GM12892 (cell line): ENCODE measurements at regions not wholly inside any gene's neighbourhood (a gene's known extent, or its start where the extent isn't known, plus 50 kb on each side); places are given as distances from the start of the nearest gene placed in this dataset.
A peak's percentile ranks its signal among the peaks of the same experiment; 100 is the strongest.

Experiments
- DNase-seq: peaks from one replicate; pipeline ENCODE4 v3.0.0; 2011; ENCODE audit not compliant: insufficient read length
- FAIRE-seq: peaks from 2 replicates; lab custom pipeline; 2011; peaks lifted over from hg19 to GRCh38; lab: Jason Lieb, UNC
- POLR2A ChIP-seq: IDR thresholded peaks from 2 replicates; pipeline ENCODE4 v1.6.1; 2011; ENCODE audit warnings: low read depth, low read length, control low read depth
- POLR2AphosphoS5 ChIP-seq: IDR thresholded peaks from 2 replicates; pipeline ENCODE4 v1.6.1; 2011; ENCODE audit warnings: low read depth, low read length, control low read depth
- TAF1 ChIP-seq: IDR thresholded peaks from 2 replicates; pipeline ENCODE4 v1.6.1; 2011; ENCODE audit warnings: low read depth, mild to moderate bottlenecking, control low read depth, low read length, borderline replicate concordance

DNA sequence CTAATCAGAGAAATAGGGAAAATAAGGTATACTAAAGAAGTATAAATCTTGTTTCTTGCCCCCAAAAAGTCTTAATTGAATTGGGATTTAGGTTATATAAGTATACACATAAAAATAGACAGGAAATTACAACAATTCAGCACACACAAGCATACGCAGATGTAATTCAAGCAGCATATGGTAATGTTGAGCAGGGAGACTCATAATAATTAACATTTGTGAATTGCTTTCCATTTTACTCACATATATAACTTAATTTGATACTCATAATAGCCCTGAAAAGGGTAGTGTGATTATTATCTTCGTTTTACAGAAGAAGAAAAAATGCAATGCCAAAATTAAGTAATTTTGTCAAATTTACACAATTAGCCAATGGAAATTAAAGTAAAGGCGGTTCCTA is 313.5 kb upstream of the ECI2 start:
- FAIRE-seq (no peak), DNase-seq (no peak)
- no peak for TF ChIP-seq TAF1
- no peak for TF ChIP-seq POLR2A
- no peak for TF ChIP-seq POLR2AphosphoS5

DNA sequence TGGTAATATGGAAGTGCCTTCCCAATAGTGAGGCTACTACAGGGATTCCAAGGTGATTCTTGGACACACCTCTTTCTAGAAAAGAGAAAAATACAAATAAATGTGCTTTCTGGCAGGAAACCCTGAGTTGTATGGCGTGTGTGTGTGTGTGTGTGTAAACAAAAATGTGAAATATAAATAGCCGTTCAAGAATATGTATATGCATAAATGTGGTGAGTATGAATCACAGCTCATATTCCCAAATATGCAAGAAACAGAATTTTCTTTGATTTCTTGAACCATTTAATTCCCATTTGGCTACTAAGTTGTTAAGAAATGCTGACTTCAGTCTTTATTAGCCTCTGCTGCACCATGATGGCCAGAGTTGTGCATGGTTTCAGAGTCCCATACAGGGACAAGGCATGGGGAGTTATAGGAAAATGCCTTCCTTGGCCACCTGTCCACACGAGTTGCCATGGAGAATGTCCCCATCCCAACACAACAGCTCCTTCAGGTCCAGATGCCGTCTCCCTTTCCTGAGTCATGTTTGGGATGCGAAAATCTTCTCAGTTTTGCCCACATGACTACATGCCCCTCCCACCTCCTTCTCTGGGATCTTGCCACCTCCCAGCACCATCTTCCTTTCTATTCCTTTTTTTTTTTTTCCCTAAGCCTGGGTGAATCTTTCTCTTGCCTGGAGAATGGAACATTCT is 312.4 kb upstream of the ECI2 start:
- TF ChIP-seq POLR2A (no peak), TAF1 (no peak), POLR2AphosphoS5 (no peak)
- FAIRE-seq = peak; percentile 33

DNA sequence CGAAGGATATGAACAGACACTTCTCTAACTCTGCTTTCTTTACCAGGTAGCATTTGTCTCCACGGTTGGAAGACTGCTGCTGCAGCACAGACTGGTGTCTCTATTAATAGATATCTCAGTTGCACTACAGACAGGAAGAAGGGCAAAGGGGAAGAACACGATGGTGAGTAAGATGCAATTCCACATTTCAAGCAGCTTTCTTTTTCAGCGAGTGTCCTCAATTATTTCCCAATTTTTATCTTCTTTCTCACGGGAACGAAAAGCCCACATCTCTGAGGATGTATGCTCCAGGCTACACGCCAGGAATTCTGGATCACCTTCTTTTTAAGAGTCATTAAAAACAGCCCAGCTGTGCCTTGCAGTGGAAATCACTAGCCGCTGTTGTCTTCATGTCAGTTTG is 311.6 kb upstream of the ECI2 start:
- no peak for TF ChIP-seq POLR2AphosphoS5
- TF ChIP-seq TAF1 = no peak
- TF ChIP-seq POLR2A = no peak
- DNase-seq = no peak

More for the DNA sequence above, 312.4 kb upstream of the ECI2 start:
- no peak for DNase-seq

DNA sequence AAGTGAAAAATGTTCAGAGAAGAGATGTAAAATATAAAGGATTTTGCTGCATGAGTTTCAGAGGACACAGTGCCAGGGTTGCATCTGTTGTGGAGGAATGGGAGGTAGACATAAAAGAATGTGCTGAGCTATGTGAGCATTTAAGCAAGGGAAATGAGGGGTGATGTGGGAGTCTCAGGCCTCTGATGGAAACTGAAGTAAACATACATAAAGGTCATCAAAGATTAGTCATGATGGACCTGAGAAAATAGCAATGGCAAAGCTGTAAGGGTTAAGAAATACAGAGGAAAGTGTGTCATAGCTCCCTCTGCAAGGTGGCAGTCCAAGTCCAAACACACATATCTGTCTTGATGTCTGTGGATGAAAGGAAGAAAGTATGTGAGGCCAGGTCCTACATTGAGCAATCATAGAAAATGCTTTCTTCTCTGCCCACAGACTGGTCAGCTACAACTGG is 306.6 kb upstream of the ECI2 start:
- no peak for FAIRE-seq
- no peak for DNase-seq
- no peak for TF ChIP-seq POLR2A
- no peak for TF ChIP-seq POLR2AphosphoS5

More for the DNA sequence above, 311.6 kb upstream of the ECI2 start:
- FAIRE-seq = peak; percentile 63

DNA sequence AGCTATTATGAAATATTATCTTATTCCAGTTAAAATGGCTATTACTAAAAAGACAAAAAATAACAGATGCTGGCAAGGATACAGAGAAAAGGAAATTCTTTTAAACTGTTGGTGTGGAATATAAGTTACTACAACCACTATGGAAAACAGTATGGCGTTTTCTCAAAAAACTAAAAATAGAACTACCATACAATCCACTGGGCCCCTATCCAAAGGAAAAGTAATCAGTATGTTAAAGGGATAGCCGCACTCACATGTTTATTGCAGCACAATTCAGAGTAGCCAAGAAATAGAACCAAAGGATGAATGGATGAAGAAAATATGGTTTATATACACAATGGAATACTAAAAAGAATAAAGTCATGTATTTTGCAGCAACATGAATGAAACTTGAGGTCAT is 303.8 kb upstream of the ECI2 start:
- no peak for TF ChIP-seq TAF1
- TF ChIP-seq POLR2AphosphoS5 = no peak
- TF ChIP-seq POLR2A = no peak
- no peak for DNase-seq
- no peak for FAIRE-seq

DNA sequence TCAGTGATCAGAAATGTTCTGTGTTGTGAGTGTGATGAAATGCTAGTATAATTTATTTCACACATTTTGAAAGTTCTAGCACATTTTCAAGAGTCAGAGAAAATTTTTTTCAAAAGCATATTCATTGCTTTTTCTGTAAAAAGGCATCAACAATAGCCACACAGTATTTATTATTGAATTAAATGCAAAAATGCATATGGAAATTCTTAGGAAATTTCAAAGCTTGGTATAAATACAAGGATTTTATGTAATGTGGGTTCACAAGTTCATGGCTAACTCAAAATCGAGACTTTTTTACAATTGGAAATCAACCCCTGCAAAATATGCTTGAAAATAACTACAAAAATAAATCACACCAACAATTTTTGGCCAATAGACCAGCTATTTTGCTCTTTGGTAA is 302.0 kb upstream of the ECI2 start:
- DNase-seq (no peak), FAIRE-seq (no peak)
- TF ChIP-seq POLR2A = no peak
- no peak for TF ChIP-seq TAF1
- TF ChIP-seq POLR2AphosphoS5 = no peak

DNA sequence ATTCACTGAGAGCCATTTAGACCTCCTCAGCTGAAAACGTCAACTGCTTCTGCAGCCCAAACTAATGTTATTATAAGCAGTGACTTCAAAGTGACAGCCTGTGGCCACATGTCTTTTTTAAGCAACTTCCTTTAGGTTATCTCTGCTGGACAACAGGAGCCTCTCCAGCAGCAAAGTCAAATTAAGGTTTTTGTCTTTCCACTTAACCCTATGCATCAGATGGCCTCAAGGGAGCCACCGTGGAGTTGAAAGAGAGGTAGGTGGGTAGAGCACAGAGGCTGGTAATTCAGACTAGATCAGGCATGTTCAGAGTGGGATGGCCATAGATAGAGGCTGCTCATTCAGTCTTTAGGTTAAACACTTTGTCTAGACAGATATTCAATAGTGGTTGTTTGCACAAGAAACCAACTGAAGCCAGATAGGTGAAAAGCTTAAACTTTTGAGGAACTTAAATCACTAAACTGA is 300.6 kb upstream of the ECI2 start:
- TF ChIP-seq TAF1 = no peak
- TF ChIP-seq POLR2A = no peak
- no peak for TF ChIP-seq POLR2AphosphoS5
- FAIRE-seq (no peak), DNase-seq (no peak)

DNA sequence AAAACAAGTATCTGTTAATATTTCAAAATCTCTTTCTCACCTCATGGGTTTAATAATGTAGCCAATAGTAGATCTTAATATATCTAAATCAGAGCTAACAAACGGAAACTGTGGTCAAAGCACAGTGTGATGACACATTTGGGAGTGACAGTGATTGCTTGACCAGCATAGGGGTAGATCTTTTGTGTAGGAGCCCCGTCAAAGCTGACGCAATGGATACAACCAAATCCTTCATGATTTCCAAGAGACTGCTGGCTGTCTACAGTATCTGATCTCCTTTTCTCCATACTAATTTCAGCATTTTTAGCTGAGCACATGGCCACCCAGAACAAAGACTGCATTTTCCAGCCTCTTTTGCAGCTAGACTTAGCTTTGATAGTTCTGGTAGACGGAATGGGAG is 299.3 kb upstream of the ECI2 start:
- TF ChIP-seq TAF1 = no peak
- TF ChIP-seq POLR2AphosphoS5 = no peak
- no peak for TF ChIP-seq POLR2A
- FAIRE-seq (no peak), DNase-seq (no peak)

DNA sequence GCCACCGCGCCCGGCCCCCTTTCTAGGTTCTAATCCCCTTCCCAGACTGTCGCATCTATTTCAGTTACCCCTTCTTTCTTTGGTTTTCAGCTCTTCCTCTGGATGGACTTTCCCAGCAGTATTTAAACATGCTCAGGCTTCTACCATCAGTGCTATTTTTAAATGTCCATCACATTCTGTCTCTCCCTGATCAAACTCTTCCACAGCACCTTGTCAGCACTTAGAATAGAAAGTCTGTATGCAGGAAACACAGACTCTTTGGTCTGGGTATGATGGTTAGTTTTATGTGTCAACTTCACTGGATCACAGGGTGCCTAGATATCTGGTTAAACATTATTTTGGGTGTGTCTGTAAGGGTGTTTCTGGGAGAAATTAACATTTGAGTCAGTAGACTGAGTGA is 297.8 kb upstream of the ECI2 start:
- DNase-seq (no peak), FAIRE-seq (no peak)
- TF ChIP-seq POLR2A (no peak), TAF1 (no peak), POLR2AphosphoS5 (no peak)

DNA sequence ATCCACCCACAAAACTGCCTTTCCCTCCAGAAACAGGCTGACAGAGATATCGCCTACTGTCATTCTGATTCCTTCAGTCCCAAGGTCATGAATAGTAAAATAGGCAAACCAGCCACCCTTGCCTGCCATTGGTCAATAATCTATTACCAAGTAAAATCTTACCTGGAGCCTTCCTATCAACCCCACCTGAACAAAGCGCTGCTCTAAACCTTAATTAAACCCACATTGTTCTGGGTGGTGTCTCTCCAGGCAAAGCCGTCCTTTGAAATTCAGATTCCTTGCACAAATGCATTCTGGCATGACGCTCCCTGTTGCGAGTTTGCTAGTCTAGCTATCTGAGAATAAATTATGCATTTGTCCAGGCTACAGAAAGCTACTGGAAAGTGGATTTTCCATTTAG is 291.6 kb upstream of the ECI2 start:
- TF ChIP-seq POLR2AphosphoS5 (no peak), TAF1 (no peak), POLR2A (no peak)
- no peak for DNase-seq
- FAIRE-seq = no peak

DNA sequence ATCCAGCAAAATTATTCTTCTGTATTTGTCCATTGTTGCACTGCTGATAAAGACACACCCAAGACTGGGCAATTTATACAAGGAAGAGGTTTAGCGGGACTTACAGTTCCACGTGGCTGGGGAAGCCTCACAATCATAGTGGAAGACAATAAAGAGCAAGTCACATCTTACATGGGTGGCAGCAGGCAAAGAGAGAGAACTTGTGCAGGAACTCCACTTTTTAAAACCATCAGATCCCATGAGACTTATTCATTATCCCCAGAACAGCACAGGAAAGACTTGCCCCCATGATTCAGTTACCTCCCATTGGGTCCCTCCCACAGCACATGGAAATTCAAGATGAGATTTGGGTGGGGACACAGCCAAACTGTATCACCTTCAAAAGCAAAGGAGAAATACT is 286.5 kb upstream of the ECI2 start:
- no peak for FAIRE-seq
- DNase-seq = no peak
- no peak for TF ChIP-seq POLR2A
- no peak for TF ChIP-seq POLR2AphosphoS5
- no peak for TF ChIP-seq TAF1

DNA sequence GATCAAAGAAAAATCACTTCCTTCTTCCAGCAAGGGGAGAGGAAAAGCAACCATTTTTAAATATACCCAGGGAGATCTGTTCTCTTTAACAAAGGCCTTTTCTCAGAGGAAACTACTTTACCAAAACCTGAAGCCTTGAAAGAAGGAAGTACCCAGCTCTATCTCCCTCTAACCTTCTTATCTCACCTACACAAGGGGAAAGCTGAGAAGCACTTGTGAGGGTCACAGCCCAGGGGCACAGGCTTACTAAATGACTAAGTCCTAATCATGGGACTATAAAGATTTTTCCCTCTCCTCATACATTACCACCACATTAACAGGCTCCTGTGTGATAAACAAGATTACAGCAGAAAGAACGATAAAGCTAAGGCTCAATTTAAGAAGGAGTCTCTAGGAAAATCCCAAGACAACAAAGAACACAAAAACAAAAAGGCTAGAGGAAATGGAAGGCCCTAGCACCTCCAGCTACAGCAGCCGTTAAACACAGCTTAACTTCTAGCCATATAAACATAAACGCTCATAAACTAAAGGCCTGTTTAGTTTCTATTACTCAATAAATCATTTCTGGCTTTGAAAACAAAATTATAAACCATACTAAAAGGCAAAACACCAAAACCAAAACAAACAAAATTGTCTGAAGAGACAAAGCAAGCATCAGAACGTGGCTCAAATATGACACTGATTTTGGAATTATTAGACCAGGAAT is 284.9 kb upstream of the ECI2 start:
- no peak for DNase-seq
- no peak for FAIRE-seq
- no peak for TF ChIP-seq POLR2A
